ENCODE measurements at regions not wholly inside any gene's neighbourhood (a gene's known extent, or its start where the extent isn't known, plus 50 kb on each side); places are given as distances from the start of the nearest gene placed in this dataset.

GRCh38 chr2:11069566-11070185 lies 85.6 kb upstream of the SLC66A3 start:
- Histone ChIP-seq H2AFZ (ENCODE audit: low read length) (no peak overlapping the region), H3K14ac (ENCODE audit: insufficient read depth, low read length) (no peak overlapping the region), H2BK15ac (ENCODE audit: low read depth, low read length) (no peak overlapping the region), H2AK5ac (ENCODE audit: insufficient read length, low read length) (no peak overlapping the region), H3K23ac (ENCODE audit: insufficient read length, low read depth, low read length) (no peak overlapping the region), H2BK12ac (ENCODE audit: insufficient read length, low read depth, low read length) (no peak overlapping the region), H3K23me2 (ENCODE audit: insufficient read length, low read depth, low read length, poor library complexity, severe bottlenecking) (no peaks in the 10 kb centered on the region), H3K4ac (ENCODE audit: low read depth, low read length) (no peak overlapping the region), H2BK20ac (ENCODE audit: low read depth, low read length, poor library complexity, severe bottlenecking) (no peak overlapping the region), H4K5ac (ENCODE audit: insufficient read length, low read depth, low read length) (no peak overlapping the region), H3K56ac (ENCODE audit: insufficient read length, low read depth, low read length) (no peak overlapping the region), H3K79me1 (ENCODE audit: insufficient read depth, low read depth, low read length, poor library complexity, severe bottlenecking) (no peaks in the 10 kb centered on the region), H3K4me1 (ENCODE audit: insufficient read depth, low read length) (0 out of 2 replicates have a peak, but pooled peaks cover 3% of the 10 kb centered on the region), H3K79me2 (ENCODE audit: insufficient read depth, low read length) (no peaks in the 10 kb centered on the region), H3T11ph (ENCODE audit: low read length) (no peak overlapping the region), H2BK5ac (ENCODE audit: insufficient read length, low read length) (no peak overlapping the region), H3K27me3 (ENCODE audit: insufficient read depth, low read length) (no peaks in the 10 kb centered on the region), H3K9me3 (ENCODE audit: control insufficient read depth, low read depth, low read length) (no peaks in the 10 kb centered on the region), H3K4me2 (ENCODE audit: insufficient read depth, insufficient read length, low read length) (no peak overlapping the region), H3K9ac (ENCODE audit: extremely low read depth, insufficient read length, low read length) (no peak overlapping the region), H3K18ac (ENCODE audit: insufficient read length, low read depth, low read length) (no peak overlapping the region), H4K20me1 (ENCODE audit: control insufficient read depth, insufficient read depth, insufficient read length) (no peaks in the 10 kb centered on the region), H4K8ac (replicated peaks; ENCODE audit: insufficient read length, low read depth, low read length) (no peak overlapping the region), H3K27ac (ENCODE audit: insufficient read length, low read depth, low read length) (no peak overlapping the region), H4K91ac (ENCODE audit: insufficient read length, low read depth, low read length) (no peak overlapping the region), H2BK120ac (ENCODE audit: low read depth, low read length, poor library complexity, severe bottlenecking) (no peak overlapping the region)
- Mint-ChIP-seq H3K4me1 (peaks cover 24% of the 10 kb centered on the region in 2 experiments), H3K9me3 (peaks cover 2 to 3% of the 10 kb centered on the region in 2 experiments; a peak in 2 of 5 replicates), H3K27ac (no peak overlapping the region), H3K4me3 (no peak overlapping the region), H3K36me3 (ENCODE audit: insufficient read depth in 1 of 3, low read depth in 3 of 3) (no peaks in the 10 kb centered on the region), H3K27me3 (ENCODE audit: low read depth) (peaks cover 2% of the 10 kb centered on the region; the same call in 1 of the 2 replicates)
- no CpG with 5 or more reads among the region's 10 CpGs for WGBS (ENCODE audit: extremely low coverage, insufficient read length, low lambda C conversion rate)
- no peak for TF ChIP-seq CTCF (conservative IDR thresholded peaks at IDR 0.05)
- no peak for DNase-seq
